H1 (cell line): ENCODE measurements at regions not wholly inside any gene's neighbourhood (a gene's known extent, or its start where the extent isn't known, plus 50 kb on each side); places are given as distances from the start of the nearest gene placed in this dataset.

Source experiments
- TF ChIP-seq, protein P1 (sequence below), 3 experiments: IDR thresholded peaks; 1 replicate in 2 of 3; 2 replicates in 1 of 3; pipeline versions ENCODE4 v1.5.1 to v1.6.1; 2011; ENCODE audit warnings: low read length in 3 of 3, mild to moderate bottlenecking in 3 of 3, inconsistent platforms in 2 of 3, low read depth in 1 of 3, moderate library complexity in 1 of 3; ENCODE audit not compliant: insufficient read depth in 1 of 3; ENCODE audit errors: control extremely low read depth in 1 of 3

DNA sequence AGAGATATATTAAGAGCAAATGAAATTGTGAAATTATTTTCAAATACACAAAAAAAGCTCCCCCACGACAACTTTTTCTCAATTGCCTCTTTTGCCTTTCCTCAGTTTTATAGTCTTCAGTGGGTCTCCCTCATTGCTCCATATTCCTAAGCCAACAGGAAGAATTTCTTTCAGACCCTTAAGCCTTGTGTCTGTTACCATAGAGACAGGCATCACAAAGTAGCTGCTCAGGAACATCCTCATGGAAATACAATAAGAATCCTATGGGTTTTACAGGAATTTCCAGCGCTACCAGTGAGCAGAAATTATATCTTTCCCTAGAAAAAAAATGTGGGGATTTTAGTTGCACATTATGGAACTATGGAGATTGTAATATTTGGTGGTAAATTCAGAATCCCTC is 121.9 kb upstream of the DMD start (continued):
- TF ChIP-seq, protein P1, sequence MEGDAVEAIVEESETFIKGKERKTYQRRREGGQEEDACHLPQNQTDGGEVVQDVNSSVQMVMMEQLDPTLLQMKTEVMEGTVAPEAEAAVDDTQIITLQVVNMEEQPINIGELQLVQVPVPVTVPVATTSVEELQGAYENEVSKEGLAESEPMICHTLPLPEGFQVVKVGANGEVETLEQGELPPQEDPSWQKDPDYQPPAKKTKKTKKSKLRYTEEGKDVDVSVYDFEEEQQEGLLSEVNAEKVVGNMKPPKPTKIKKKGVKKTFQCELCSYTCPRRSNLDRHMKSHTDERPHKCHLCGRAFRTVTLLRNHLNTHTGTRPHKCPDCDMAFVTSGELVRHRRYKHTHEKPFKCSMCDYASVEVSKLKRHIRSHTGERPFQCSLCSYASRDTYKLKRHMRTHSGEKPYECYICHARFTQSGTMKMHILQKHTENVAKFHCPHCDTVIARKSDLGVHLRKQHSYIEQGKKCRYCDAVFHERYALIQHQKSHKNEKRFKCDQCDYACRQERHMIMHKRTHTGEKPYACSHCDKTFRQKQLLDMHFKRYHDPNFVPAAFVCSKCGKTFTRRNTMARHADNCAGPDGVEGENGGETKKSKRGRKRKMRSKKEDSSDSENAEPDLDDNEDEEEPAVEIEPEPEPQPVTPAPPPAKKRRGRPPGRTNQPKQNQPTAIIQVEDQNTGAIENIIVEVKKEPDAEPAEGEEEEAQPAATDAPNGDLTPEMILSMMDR (IDR thresholded peaks at IDR 0.05; ENCODE audit: control extremely low read depth in 1 of 3, insufficient read depth in 1 of 3, low read depth in 1 of 3, low read length in 3 of 3): no peak
